Dedifferentiated amniotic fluid mesenchymal stem cell (primary cell): ENCODE measurements at regions not wholly inside any gene's neighbourhood (a gene's known extent, or its start where the extent isn't known, plus 50 kb on each side); places are given as distances from the start of the nearest gene placed in this dataset.
A peak's percentile ranks its signal among the peaks of the same experiment; 100 is the strongest.

ENCODE experiments used
- DNase-seq: peaks from one replicate; pipeline ENCODE4 v3.0.0-alpha.2; 2016; ENCODE audit errors: extremely low spot score

DNA sequence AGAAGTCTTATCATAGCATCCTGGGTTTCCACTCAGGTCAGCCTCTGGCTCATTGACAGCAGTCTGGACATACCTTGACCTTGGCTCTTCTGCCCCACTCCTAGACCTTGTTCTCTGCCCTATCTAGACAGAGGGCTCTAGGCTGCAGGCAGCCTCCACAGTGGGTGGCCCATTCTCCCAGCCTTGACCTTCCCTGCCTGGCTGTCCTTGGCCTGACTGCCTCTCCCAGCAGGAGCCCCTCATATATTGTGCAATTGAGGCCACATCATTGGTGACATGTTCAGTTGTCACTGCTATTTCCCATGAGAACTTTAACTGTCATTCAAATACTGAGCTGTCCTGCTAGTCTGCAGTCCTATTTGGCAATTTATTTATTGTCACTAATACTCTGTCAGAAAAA lies 503.4 kb downstream of the PLXNA4 start:
- no peak for DNase-seq

DNA sequence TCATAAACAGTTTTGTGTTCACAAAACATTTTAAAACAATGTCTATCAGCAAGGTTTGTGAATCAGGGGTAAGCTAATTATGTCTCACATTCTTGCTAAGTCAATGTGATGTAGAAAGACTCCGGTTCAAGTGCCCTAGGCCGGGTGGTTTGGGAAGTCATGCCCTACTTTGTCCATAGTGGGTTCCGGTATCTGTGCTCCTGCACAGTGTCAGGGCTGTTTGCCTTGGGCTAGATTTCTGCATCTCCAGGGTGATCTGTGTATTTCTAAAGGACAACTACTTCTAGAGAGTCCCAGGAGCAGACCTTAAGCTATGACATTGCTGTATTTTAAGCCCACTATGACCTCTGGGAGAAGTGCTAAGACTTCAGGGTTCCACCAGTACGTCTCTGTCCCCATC lies 504.1 kb downstream of the PLXNA4 start:
- DNase-seq, result no peak

DNA sequence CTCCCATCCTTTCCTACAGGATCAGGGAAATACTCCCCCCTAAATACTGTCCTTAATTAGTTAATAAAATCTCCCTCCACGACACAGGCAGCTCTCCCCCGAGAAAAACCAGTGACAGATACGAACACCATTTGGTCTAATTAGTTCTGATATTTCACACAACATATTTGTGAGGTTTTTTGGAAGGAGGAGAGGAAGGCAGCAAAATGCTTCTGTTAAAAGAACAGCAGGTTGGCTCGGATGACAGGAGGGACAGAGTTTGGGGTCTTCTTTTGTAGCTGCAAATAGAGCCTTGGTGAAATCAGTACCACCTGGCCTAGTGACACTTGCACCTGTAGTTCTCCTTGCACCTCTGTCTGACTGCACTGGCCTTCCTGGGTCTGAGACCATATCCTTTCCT lies 507.0 kb downstream of the PLXNA4 start:
- no peak for DNase-seq

DNA sequence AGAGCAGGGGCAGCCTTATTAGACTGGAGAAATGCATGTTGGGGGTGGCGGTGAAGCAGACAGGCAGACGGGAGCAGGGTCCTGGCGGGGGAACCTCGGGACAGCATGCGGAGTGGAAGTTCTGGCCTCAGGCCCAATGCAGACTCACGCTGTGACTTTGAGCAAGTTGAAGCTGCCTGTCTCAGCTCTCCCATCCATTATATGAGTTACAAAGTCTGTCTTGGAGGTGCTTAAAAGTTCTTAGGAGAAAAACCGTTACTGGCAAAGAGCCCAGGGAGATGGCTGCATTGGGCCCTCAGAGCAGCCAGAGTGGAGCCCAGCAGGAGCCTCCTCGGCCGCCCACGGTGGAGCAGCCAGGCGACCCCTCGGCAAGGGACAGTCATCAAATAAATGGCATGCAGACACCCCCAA lies 509.5 kb downstream of the PLXNA4 start:
- peak; percentile 28 for DNase-seq

DNA sequence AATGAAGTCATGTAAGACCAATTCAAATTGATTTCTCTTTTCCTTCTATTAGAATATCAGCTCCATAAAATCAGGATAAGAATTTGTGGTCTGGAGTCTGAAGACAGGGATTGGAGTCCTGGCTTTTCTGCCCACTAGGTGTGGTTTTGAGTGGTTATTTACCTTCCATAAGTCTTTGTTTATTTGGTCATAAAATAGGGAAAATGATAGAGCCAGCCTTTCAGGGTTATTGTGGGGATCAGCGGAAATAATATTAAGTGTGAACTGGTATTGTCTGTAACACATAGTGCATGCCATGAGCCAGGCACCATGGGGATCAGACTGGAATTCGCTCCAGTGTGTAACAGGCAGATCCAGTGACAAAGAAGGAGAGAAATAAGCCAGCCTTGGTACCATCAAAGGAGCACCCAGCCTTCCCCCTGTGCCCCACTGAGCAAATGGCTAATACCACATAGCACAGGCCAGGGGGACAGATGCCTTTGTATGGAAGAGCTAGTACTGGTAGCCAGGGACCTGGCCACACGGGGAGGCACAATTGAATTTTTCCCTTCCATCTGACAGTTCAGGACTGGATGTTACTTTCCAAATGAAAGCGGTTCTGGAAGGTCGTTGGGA lies 509.7 kb upstream of the PODXL start:
- no peak for DNase-seq

DNA sequence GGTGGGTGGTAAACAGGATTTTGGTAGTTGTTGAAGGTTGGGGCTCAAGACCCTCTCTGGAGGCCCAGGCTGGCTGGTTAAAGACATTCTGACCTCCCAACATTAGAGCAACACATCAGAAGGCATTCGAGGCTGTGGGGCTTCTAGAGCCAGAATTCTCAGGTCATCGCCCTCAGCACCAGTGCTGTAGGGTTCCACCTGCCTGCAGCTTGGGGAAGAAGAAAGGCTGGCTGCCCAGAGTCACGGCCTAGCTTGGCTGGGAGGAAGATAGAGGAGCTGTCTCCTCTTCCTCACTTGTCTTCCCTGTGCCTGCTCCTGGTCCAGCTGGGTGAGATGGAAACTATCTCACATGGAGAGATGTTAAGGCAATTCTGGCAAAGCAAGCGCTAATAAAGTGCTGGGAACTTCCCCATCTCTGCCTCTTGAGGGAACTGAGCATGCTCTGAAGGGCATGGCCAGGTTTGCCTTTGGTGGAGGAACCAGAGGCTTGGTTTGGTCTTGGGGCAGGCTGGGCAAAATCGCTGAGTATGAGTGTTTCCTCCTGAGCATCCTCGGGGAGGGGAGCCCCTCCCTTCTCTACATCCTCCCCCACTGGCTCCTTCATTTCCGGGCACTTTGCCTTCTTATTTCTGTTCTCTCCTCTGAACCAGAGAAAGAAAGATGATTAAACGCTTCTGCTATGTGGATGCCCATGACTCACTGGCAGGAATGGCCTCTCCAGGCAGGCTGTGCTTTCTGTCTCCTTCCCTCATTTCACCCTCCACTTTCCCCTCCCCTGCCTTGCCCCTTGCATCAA lies 509.0 kb upstream of the PODXL start:
- peak; percentile 95 for DNase-seq

DNA sequence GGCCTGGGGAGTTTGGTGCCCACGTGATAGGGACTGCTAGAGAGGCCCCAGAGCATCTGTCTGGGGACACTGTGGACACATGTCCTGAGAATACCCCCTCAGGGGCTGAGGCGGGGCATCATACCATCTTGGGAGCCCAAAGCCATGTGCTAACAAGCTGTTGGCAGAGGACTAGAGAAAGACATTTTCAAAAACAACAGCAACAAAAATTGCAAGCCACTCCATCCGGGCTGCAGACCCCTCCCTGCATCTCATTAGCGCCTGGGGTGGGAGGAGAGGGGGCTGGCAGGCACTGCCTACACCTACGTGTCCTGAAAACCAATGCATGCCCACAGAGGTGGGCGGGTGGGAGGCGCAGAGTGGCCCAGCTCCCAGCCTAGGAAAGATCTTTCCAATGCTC lies 507.4 kb upstream of the PODXL start:
- no peak for DNase-seq

DNA sequence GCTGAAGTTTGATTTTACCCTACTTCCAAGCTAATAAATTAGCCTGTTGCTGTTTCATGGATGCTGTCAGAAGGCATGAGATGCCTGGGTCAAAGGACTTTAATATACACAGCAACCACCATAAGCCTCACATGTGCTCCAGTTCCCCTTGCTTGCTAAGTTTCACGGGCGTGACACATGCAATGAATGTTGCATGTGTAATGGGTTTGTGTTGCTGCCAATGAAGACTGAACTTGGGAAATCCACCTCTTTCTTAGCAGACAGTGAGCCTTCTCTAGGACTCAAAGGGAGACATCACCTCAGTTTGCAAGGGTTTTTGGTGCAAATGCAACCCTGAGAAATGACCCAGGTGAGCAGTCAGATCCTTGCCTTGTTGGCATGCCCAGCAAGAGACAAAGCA lies 505.5 kb upstream of the PODXL start:
- no peak for DNase-seq

DNA sequence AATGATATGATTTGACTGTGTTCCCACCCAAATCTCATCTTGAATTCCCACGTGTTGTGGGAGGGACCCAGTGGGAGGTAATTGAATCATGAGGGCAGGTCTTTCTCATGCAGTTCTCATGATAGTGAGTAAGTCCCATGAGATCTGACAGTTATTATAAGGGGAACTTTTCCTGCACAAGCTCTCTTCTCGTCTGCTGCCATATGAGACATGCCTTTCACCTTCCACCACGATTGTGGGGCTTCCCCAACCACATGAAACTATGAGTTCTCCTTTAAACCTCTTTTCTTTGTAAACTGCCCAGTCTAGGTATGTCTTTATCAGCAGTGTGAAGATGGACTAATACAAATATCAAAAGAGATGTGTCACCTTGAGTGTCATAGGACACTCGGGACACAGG lies 502.7 kb upstream of the PODXL start:
- no peak for DNase-seq

DNA sequence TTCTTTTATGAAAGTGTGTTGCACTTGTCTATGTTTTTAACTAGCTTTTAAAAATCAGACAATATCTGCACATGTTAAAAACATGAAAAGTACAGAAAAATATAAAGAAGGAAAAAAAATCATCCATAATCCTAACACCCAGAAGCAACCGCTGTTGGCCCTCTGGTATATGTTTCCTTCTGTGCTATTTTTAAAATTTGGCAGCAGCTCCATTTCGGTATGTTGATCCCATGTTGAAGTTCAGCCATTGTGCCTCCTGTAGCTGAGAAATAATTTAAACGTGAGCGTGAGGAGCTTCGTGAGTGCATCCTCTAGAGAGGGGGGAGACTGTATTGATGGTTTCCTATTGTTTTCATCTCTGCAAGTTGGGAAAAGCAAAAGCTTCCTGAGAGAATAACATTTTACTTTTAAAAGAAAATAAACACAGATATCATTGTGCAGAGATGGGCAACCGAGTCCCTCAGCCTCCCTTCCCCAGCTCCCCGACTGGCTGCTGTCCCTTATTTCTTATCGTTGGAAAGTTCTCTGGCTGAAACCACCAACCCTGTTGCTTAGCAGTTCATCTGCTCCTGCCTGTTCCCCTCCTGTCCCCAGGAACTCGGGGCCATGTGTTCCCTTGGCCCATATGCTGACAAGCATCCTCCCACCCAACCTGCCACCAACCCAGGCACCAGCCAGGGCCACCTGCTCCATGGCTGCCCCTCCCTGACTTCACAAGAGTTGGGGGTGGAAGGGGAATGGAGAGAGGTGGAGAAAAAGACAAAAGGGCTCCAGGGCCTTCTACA lies 499.1 kb upstream of the PODXL start:
- DNase-seq, result no peak

DNA sequence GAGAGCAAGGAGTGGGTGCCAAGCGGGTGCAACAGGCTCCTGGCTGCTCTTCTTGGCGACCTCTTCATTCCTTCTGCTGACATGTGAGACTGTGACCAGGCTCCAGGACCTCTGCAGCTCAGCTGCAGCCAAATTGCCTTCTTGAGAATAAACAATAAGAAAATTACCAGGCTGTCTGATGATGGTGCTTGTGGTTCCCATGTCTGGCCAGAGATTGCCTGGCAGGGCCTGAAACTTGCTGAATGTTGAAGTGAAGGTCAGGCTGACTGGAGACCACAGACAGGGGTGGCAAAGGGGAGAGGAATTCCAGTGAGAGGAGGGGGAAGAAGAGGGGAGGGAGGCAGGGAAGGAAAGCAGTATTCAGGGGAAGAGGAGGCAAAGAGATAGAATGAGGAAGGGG lies 497.4 kb upstream of the PODXL start:
- DNase-seq, result no peak

DNA sequence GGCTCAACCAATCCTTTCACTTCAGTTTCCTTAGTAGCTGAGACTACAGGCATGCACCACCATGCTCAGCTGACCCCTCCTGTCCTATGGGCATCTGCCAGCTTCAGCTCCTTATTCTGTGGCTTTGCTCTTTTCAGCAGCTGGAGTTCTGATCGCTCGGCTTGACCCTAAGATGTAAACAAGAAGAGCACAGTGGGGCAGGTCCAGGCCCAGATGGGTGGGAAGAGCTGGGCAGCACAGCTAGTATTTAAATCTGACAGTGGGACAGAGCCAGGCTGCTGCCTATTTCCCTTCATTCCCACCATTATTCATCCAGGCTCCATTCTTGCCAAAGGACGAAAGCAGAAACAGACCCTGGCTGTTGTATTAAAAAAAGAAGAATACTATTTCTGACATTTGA lies 494.9 kb upstream of the PODXL start:
- no peak for DNase-seq

DNA sequence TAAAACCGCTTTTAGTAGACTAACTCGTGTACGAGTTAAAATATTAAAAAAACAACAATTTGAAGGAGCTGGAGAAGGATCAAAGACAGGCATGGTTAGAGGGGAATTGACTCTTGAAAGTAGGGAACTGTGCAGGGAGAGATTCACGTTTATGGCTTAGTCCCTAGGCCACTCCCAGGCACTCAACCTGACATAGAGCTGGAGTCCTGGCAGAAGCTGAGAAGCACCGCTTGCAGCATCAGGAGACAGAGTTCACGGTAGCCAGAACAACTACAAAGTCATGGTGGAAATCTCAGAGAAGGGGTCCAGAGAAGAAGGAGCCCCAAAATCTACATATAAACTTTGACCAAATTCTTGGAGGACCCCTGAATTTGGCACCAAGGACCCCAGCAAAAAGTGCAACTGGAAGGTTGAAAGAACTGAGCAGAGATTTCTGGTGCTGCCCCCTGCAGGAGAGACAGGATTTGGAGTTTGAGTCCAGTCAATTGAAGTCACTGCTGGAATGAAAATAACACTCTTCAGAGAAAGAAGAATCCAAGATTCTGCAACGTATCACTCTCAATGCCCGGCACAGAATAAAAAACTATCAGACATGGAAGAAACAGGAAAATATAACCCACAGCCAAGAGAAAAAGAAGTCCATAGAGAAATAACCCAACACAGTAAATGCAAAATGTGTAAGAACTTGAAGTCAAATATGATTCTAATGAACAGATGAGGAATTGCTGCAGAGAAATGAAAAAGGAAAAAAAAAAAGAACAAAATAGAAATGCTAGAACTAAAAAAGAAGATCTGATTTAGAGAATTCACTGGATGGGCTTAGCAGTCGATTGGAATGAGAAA lies 493.3 kb upstream of the PODXL start:
- no peak for DNase-seq

DNA sequence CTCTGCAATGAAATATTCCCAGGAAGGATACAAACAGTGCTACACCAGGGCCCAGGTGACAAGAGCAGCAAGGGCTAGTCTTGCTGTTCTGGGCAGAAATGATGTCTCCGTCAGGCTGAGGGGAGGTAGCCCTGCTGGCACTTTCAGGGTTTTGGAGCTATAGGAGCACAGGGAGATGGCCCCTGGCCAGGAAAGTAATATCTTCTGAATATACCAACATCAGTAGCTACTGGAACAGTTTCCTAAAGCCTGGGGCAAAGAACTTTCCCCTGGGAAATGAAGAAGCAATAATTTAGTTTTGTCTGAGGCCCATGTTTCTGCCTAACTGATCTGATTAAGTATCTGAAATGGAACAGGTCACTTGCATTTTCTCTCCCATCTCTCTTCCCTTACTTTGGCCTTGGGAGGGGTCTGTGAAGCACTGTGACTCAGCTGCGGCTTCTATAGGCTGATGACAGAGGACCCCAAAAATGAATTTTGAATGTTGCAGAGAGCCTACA lies 489.1 kb upstream of the PODXL start:
- no peak for DNase-seq

DNA sequence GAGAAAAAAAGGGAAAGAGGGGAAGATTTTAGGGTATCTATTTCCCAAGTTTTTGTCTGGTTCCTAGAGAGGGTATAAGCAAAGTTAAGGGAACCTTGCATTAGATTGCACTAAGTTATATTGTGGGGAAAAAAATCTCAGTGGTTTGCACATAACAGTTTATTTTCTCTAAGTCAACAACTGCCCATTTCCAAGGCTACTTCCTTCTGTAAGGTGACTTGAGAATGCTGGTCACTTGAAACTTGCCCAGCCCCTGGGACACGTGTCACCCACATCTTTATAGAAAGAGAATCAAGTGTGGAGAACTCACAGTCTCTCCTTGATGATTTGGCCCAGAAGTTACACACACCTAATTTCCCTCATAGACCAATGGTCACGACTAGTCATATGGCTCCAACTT lies 488.6 kb upstream of the PODXL start:
- no peak for DNase-seq

DNA sequence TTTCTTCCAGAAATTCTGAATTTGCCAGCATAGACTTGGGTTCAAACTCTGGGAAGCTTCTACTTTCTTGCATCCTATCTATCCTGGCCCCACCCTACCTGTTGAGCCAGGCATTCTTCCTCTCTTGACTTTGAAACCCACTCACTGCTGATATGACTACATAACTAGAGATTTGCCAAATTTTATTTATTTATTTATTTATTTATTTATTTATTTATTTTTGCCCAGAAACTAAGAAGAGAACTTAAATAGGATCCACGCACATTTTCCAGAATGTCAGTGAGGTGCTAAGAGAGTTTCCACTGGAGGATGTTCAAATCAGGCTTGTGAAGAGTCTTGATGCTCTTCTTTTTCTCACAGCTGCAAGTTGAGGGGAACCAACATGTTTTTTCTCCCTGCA lies 487.8 kb upstream of the PODXL start:
- DNase-seq, result no peak

DNA sequence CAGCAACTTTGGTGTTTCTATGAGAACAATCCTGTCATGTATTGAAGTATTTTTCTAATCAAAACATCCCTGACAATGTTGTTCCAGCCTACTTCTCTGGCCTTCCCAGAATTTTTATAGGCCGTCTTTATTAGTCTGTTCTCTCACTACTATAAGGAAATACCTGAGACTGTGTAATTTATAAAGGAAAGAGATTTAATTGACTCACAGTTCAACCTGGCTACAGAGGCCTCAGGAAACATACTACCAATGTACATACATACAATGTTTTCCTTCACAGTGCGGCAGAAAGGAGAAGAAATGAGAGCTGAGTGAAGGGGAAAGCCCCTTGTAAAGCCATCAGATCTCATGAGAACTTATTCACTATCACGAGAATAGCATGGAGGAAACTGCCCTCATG lies 484.7 kb upstream of the PODXL start:
- no peak for DNase-seq

DNA sequence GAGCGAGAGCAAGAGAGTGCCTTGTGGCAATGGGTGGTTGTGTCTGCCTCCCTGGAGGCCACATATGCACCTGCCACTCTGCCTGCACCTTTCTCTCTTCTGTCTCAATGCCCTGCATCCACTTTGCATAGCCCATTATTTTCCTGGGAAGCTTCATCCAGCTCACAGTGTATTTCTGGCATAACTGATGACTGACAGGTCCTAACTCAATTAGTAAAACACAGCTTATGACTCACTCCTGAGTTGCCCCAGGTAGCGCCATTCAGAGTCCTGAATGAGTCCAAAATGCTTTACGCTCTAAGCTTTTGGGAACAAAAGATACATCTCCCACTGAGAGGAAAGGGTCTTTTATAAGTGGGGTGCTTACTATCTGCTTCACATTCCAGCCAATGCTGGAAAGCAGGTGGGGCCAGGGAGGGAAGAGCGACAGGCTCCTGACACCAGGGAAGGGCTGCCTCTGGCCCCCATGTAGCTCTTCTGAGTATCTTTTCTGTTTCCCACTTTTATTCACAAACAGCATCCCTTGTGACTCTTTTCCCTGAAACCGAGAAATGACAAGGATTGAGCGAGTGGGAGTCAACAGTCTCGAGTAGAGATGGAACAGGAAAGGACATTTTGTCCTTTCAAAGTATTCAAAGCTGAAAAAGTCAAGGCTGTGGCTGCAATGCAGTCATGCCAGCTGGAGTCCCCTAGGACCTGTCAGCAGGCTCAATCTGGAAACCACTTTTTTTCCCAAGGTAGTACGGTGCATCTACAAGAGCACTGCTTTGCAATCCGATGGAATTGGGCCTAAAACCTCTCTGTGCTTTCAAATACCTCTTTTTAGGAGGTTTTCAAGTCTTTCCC lies 479.3 kb upstream of the PODXL start:
- DNase-seq, result no peak

DNA sequence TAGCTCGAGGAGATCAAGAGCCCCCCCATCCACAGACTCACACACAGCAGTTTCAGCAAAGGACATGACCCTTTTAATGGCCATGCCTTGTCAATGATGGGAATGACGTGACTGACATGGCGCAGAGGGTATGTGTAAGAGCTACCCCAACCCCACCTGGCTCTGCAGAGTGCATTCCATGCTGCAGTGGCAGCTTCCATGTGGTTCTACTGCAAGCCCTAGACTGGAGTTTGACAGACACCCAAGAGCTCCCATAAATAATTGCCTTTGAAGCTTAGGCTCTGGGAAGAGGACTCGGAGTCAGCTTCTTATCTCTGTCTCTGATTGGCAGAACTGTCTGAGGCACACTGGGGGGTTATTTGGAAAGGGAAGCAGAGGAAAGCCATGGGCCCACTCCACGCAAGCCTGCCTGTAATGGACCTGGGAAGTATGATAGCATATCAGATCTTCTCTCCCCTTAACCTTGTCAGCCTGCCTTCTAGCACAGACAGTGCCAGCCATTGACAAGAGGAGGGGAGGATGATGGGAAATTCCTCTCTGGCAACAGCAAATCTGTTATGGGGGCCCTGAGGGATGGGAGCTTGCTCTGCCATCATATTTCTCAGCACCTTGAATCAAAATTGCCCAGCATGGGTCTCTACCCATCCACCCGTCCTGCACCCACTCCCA lies 478.5 kb upstream of the PODXL start:
- DNase-seq, result no peak

DNA sequence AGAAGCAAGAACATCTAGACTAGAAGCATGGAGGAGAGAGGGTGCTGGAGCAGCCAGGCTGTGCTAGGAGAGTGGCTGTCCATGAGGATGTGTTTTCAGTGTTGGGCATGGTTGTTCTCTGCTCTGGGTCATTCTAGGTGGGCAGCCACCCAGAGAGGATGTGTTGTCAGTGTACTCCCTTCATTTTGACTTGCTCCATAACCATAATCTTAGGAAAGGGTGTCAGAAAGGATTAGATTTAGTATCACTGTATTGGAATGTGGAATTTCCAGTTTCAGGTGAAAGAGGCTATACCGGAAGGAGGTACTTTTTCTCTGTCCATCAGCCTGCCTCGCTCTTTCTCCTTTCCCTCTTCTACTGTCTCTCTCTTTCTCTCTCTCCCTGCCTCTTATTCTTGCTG lies 474.5 kb upstream of the PODXL start:
- no peak for DNase-seq
